Fibroblast of the aortic adventitia (primary cell): ENCODE measurements at regions not wholly inside any gene's neighbourhood (a gene's known extent, or its start where the extent isn't known, plus 50 kb on each side); places are given as distances from the start of the nearest gene placed in this dataset.

ENCODE experiments used
- DNase-seq: peaks from one replicate; pipeline ENCODE4 v3.0.0-alpha.2; 2010; ENCODE audit warnings: low read depth
- H3K4me3 ChIP-seq: 2 replicates; pipeline ENCODE4 v1.5.1; 2011; ENCODE audit warnings: low read depth, mild to moderate bottlenecking, control low read depth, low read length, moderate library complexity
- CTCF ChIP-seq: IDR thresholded peaks from 2 replicates; pipeline ENCODE4 v1.5.1; 2011; ENCODE audit warnings: mild to moderate bottlenecking, low read length, control low read depth, inconsistent platforms; ENCODE audit not compliant: insufficient read depth

GRCh38 chr12:17778242-17778641, 311.8 kb downstream of the RERGL start:
- DNase-seq = no peak
- H3K4me3 ChIP-seq = no peak overlapping the region
- no peak for TF ChIP-seq CTCF

- H3K4me3 ChIP-seq = no peak overlapping the region
- no peak for TF ChIP-seq CTCF
- DNase-seq = no peak
Observed at GRCh38 chr12:17763366-17763765, 326.6 kb downstream of the RERGL start.

GRCh38 chr12:17759982-17760381, 330.0 kb downstream of the RERGL start:
- no peak for TF ChIP-seq CTCF
- no peak overlapping the region for H3K4me3 ChIP-seq
- no peak for DNase-seq
